C4-2B (cell line): ENCODE measurements at regions not wholly inside any gene's neighbourhood (a gene's known extent, or its start where the extent isn't known, plus 50 kb on each side); places are given as distances from the start of the nearest gene placed in this dataset.

ENCODE experiments used
- H3K27ac ChIP-seq: fragments of 450-650 bp; 2 replicates; pipeline ENCODE4 v1.5.1; 2017
- CTCF ChIP-seq: fragments of 450-650 bp; conservative IDR thresholded peaks from 2 replicates; pipeline ENCODE4 v1.5.1; 2017; ENCODE audit warnings: mild to moderate bottlenecking
- ZFX ChIP-seq: fragments of 450-650 bp; IDR thresholded peaks from 2 replicates; pipeline ENCODE4 v1.6.1; 2017

DNA sequence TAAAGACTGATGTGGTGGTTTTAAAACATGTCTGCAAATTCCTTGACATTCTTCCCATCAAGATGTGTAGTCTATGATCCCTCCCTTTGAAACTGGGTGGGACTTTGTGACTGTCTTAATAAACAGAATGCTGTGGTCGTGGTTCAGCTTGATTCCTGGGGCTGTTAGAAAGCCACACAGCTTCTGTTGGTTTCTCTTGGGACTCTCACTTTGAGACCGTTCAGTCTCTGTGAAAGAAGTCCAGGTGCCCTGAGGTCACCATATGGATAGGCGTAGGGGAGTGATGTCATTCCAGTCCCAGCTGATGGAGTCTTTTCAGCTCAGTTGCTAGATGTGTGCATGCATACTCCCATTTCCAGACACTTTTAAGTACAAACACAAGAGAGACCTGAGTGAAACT, 216.6 kb downstream of the KDR start:
- no peak overlapping the region for H3K27ac ChIP-seq
- TF ChIP-seq CTCF (no peak), ZFX (no peak)

GRCh38 chr4:54904953-54905352, 220.4 kb downstream of the KDR start:
- H3K27ac ChIP-seq = no peak overlapping the region
- TF ChIP-seq ZFX = no peak

- no peak for TF ChIP-seq CTCF
- no peak overlapping the region for H3K27ac ChIP-seq
Measured at GRCh38 chr4:54902976-54903375, 222.4 kb downstream of the KDR start.

DNA sequence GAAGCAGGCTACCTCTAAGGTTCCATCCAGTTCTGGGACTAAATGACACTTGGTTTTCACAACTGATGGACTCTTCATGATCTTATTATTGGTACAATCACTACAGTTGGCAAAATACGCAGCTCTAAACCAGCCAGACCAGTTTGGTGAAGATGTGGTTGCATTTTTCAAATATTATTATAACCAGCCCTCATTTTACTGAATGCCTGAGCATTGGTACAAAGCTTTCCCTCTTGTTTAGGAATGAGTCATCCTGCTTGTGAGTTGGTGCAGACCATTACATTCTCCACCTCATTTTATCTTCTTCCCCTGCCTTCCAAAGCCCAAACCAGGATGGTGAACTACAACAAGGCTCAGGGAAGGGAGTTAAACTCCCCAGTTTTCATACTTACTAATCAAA, 223.1 kb downstream of the KDR start:
- no peak for TF ChIP-seq ZFX
- TF ChIP-seq CTCF = no peak
- no peak overlapping the region for H3K27ac ChIP-seq

DNA sequence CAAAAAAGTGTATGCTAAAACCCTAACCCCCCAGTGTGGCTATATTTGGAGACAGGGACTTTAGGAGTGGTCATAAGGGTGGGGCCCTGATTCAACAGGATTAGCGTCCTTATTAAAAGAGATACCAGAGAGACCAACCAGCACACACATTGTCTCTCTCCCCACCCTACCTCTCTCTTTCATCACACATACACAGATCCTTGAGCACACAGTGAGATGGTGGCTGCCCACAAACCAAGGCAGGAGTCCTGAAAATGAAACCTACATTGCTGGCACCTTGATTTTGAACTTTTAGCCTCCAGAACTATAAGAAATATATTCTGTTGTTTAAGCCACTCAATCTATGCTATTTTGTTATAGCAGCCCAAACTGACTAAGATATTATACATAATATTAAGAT, 224.2 kb downstream of the KDR start:
- TF ChIP-seq CTCF = no peak
- no peak for TF ChIP-seq ZFX
- H3K27ac ChIP-seq = no peak overlapping the region

DNA sequence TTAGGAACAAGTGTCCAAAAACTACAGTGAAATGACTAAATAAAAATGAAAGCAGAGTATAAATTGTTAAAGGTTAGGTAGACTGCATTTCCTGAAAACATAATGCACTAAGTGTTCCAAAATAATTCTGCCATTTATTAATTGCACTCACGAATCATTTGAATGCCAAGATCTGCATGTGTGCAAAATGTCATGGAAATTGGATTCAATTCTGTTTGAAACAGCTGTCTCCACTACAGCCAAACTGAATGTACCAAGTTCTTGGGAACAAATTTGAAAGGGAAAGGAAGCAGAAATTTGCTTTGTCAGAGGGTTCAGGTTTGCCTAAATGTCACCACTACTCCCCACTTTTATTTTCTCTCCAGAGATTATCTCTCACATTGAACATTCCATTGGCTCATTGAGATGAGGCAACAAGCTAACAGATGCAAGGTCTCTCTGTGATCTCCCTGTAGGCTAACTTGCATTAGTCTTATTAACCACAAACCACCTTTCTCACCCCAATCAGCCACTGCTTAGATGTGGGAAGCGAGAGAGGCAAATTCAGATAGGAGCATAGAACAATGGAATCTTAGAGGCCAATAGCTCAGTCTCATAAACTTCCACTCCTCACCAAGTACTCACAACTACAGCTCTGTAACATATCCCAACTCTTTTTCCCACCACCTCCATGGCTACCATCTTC, 226.6 kb downstream of the KDR start:
- TF ChIP-seq CTCF = no peak
- no peak for TF ChIP-seq ZFX
- no peak overlapping the region for H3K27ac ChIP-seq

- H3K27ac ChIP-seq = no peak overlapping the region
- TF ChIP-seq ZFX (no peak), CTCF (no peak)
Measured at GRCh38 chr4:54898056-54898562, 227.3 kb downstream of the KDR start.

DNA sequence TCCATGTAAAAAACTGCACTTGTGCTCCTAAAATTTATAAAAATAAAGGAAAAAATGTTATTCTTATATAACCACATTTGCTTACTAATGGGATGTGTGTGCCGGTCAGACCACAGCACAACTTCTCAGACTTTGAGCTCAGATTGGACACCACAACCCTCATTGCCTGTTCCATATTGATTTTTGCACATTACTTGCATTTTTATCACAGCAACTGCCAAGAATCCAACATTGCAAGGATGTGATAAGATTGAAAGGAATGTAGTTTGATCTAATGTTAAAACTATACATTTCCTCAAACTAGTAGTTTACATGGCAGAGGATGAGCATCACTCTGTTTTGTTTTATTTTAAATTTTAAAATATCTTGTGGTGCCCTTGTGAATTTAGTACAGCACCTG, 227.8 kb downstream of the KDR start:
- no peak overlapping the region for H3K27ac ChIP-seq
- TF ChIP-seq ZFX = no peak
- TF ChIP-seq CTCF = no peak
